A673 (cell line): ENCODE measurements at regions not wholly inside any gene's neighbourhood (a gene's known extent, or its start where the extent isn't known, plus 50 kb on each side); places are given as distances from the start of the nearest gene placed in this dataset.

Experiments used
- BruUV-seq: library from RNA; stranded (reverse); fragments of 400-500 nt; replicated peaks from 2 replicates; lab custom pipeline; 2021; lab: Mats Ljungman, UMichigan
- CTCF ChIA-PET: fragments of 300-600 bp; sonication (Branson Sonifier 250); formaldehyde crosslinking; loops from one replicate; lab custom pipeline; 2022; ENCODE audit warnings: antibody characterized with exemption; lab: Charles Lee
- POLR2A ChIA-PET: fragments of 300-600 bp; sonication (Branson Sonifier 250); formaldehyde crosslinking; loops from one replicate; lab custom pipeline; 2022; ENCODE audit warnings: antibody characterized with exemption; ENCODE audit not compliant: low non-redundant PET; lab: Charles Lee
- DNase-seq: peaks from one replicate; pipeline ENCODE4 v3.0.0-alpha.2; 2015; ENCODE audit warnings: low spot score
- H3K27ac ChIP-seq: fragments of 200-600 bp; sonication (generic); 2 replicates; pipeline ENCODE4 v1.5.1; 2016; ENCODE audit warnings: mixed run types, low read depth, mild to moderate bottlenecking, mixed read lengths, antibody characterized with exemption, low read length; ENCODE audit not compliant: poor library complexity, severe bottlenecking
- H3K27me3 ChIP-seq: fragments of 200-600 bp; sonication (generic); replicated peaks from 2 replicates; pipeline ENCODE4 v1.6.1; 2017; ENCODE audit warnings: mixed run types, low read depth, mild to moderate bottlenecking, mixed read lengths, antibody characterized with exemption, low read length; ENCODE audit not compliant: insufficient read depth, poor library complexity
- H3K36me3 ChIP-seq: fragments of 200-600 bp; sonication (generic); 2 replicates; pipeline ENCODE4 v1.6.1; 2016; ENCODE audit warnings: mixed run types, mild to moderate bottlenecking, mixed read lengths, antibody characterized with exemption, low read length; ENCODE audit not compliant: insufficient read depth, poor library complexity, severe bottlenecking
- H3K4me1 ChIP-seq: fragments of 200-600 bp; sonication (generic); 2 replicates; pipeline ENCODE4 v1.6.1; 2017; ENCODE audit warnings: mixed run types, mild to moderate bottlenecking, mixed read lengths, antibody characterized with exemption, low read length; ENCODE audit not compliant: insufficient read depth, poor library complexity, severe bottlenecking
- H3K4me3 ChIP-seq: fragments of 200-600 bp; sonication (generic); 2 replicates; pipeline ENCODE4 v1.5.1; 2016; ENCODE audit warnings: low read depth, mixed run types, mild to moderate bottlenecking, mixed read lengths, low read length; ENCODE audit not compliant: poor library complexity, severe bottlenecking
- H3K9me3 ChIP-seq: fragments of 200-600 bp; sonication (generic); 2 replicates; pipeline ENCODE4 v1.6.1; 2016; ENCODE audit warnings: mixed run types, low read depth, mild to moderate bottlenecking, mixed read lengths, antibody characterized with exemption, low read length; ENCODE audit not compliant: poor library complexity, severe bottlenecking
- CTCF ChIP-seq: fragments of 300-800, 200-600 bp; sonication (generic); conservative IDR thresholded peaks from 2 replicates; pipeline ENCODE4 v1.5.1; 2017; ENCODE audit warnings: low read depth, mild to moderate bottlenecking, antibody characterized with exemption, low read length, moderate library complexity, mixed read lengths
- EZH2 ChIP-seq: fragments of 200-600 bp; sonication (generic); IDR thresholded peaks from 2 replicates; pipeline ENCODE4 v1.6.1; 2017; ENCODE audit warnings: borderline replicate concordance, low read depth, mild to moderate bottlenecking, mixed read lengths, antibody characterized with exemption, low read length; ENCODE audit not compliant: poor library complexity, severe bottlenecking
- intact Hi-C: fragments of 100-400 bp; cut with micrococcal nuclease; formaldehyde crosslinking; loops from one replicate; pipeline ENCODE4 v1.10.0; 2022; ENCODE audit not compliant: unreplicated experiment

GRCh38 chr6:167731216-167731615 lies 95.5 kb upstream of the AFDN start:
- Histone ChIP-seq H3K9me3 (no peaks in the 10 kb centered on the region), H3K4me3 (no peak overlapping the region), H3K4me1 (peaks cover 5% of the 10 kb centered on the region), H3K27ac (no peak overlapping the region), H3K27me3 (no peaks in the 10 kb centered on the region), H3K36me3 (no peaks in the 10 kb centered on the region)
- ChIA-PET CTCF (no interaction called here), POLR2A (no interaction called here)
- no TSS peak for BruUV-seq
- TF ChIP-seq EZH2 = no peak
- no peak for TF ChIP-seq CTCF
- intact Hi-C loops = no loop called here
- no peak for DNase-seq

DNA sequence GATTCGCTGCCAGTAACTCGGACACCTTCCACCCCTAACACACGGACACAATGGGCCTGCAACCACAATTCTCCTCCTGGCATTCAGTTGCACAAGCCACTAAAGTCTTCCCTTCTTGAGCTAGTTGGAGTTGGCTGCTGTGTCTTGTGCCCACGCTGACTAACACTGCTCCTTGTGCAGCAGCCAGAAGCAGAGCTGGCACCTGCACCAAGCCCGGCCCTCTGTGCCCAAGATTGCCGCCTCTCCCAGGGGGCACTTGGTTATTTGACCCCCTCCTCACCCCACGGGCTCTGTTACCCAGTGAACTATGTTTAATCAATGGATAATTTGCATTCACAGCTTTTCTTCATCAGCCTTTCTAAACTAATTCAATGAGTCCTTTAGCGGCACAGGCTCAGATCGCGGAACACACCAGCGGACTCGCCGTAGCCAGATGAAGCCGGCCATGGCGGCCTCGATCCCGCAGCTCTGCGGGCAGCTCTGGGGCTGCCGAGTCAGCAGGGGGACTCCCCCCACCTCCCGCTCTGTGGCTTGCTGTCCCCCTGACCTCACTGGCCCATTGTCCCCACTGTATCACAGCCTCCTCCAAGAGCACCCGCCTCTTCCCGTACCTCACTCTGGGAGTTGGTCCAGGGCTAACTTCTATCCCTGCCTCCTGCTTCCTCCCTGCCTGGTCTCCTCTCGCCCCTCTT lies 94.8 kb upstream of the AFDN start:
- Histone ChIP-seq H3K9me3 (no peaks in the 10 kb centered on the region), H3K27me3 (no peaks in the 10 kb centered on the region), H3K4me3 (no peak overlapping the region), H3K27ac (no peak overlapping the region), H3K4me1 (peaks cover 5% of the 10 kb centered on the region), H3K36me3 (no peaks in the 10 kb centered on the region)
- intact Hi-C loops = no loop called here
- ChIA-PET POLR2A (no interaction called here), CTCF (no interaction called here)
- no peak for DNase-seq
- BruUV-seq = no TSS peak
- TF ChIP-seq CTCF (no peak), EZH2 (no peak)

DNA sequence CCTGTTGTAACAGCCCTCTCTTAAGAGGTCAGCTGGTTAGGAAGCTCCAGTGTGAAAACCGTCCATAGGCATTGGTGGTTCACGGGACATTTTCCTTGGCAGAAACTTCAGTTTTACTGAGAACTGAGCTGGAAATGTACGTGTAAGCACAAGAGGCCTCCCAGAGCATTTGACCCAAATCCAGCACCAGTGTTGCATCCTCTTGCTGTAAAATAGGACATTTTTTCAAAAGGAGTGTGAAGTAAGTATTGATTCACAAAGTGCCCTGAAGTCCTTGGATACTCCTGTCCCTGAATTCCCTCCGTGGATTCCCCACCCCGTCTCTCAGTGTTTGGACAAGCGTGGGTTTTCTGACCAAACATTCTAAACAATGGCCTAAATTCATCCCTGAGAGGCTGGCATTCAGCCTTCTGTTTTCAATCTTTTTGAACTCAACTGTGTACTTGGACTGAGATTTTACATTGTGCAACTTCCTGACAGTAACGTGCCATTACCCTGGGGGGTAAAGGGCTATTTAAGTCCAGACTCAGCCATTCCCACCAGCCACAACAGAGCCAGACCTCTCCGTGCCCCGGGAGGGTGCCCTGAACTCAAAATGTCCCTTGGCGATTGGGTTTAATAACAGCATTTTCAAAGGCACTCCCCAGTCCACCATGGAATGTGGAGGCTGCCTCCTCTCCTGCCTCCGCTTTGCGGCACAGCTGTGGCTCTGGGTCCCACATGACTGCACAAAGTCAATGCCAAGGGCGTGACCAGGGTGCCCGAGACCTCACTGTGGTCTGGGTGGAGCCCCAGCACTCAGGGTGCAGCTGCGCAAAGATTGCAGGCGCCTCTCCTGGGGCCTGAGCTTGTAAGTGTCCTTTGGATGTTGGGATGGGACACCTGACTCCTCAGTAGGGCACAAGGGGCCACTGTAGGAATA lies 92.7 kb upstream of the AFDN start:
- DNase-seq = peak; percentile 40
- ChIA-PET POLR2A (no interaction called here), CTCF (no interaction called here)
- Histone ChIP-seq H3K9me3 (no peaks in the 10 kb centered on the region), H3K4me1 (peaks cover 5% of the 10 kb centered on the region), H3K4me3 (no peak overlapping the region), H3K27ac (no peak overlapping the region), H3K27me3 (no peaks in the 10 kb centered on the region), H3K36me3 (no peaks in the 10 kb centered on the region)
- intact Hi-C loops = no loop called here
- TF ChIP-seq EZH2 = no peak
- TF ChIP-seq CTCF = no peak
- no TSS peak for BruUV-seq
